Right forelimb (tissue), 1 donor: ENCODE measurements at regions not wholly inside any gene's neighbourhood (a gene's known extent, or its start where the extent isn't known, plus 50 kb on each side); places are given as distances from the start of the nearest gene placed in this dataset.

Experiments
- DNase-seq: peaks from one replicate; pipeline ENCODE4 v3.0.0-alpha.2; 2018

GRCh38 chr14:87879389-87879788 lies 113.6 kb downstream of the GALC start:
- no peak for DNase-seq

GRCh38 chr14:87878959-87879358 lies 114.0 kb downstream of the GALC start:
- no peak for DNase-seq

GRCh38 chr14:87877877-87878276 lies 115.1 kb downstream of the GALC start:
- DNase-seq, result no peak

GRCh38 chr14:87874676-87875075 lies 118.3 kb downstream of the GALC start:
- no peak for DNase-seq

GRCh38 chr14:87873741-87874140 lies 119.2 kb downstream of the GALC start:
- no peak for DNase-seq

GRCh38 chr14:87869619-87870583 lies 123.1 kb downstream of the GALC start:
- no peak for DNase-seq

GRCh38 chr14:87868920-87869319 lies 124.1 kb downstream of the GALC start:
- DNase-seq, result no peak

GRCh38 chr14:87866116-87866515 lies 126.9 kb downstream of the GALC start:
- DNase-seq, result no peak

- no peak for DNase-seq
Observed at GRCh38 chr14:87864356-87865270, 128.4 kb downstream of the GALC start.

GRCh38 chr14:87863047-87863446 lies 129.9 kb downstream of the GALC start:
- no peak for DNase-seq

GRCh38 chr14:87852107-87852506 lies 140.9 kb downstream of the GALC start:
- DNase-seq, result no peak

- no peak for DNase-seq
Observed at GRCh38 chr14:87851190-87851589, 141.8 kb downstream of the GALC start.

- no peak for DNase-seq
Observed at GRCh38 chr14:87847216-87847755, 145.7 kb downstream of the GALC start.

GRCh38 chr14:87840906-87841305 lies 152.1 kb downstream of the GALC start:
- DNase-seq, result no peak

- no peak for DNase-seq
Observed at GRCh38 chr14:87838931-87839330, 154.1 kb downstream of the GALC start.

- DNase-seq, result no peak
Observed at GRCh38 chr14:87837296-87837695, 155.7 kb downstream of the GALC start.

GRCh38 chr14:87834594-87834993 lies 158.4 kb downstream of the GALC start:
- no peak for DNase-seq

GRCh38 chr14:87833026-87833425 lies 160.0 kb downstream of the GALC start:
- DNase-seq, result no peak

GRCh38 chr14:87830443-87831096 lies 162.4 kb downstream of the GALC start:
- no peak for DNase-seq

- DNase-seq, result no peak
Observed at GRCh38 chr14:87829543-87829942, 163.4 kb downstream of the GALC start.

- DNase-seq, result no peak
Observed at GRCh38 chr14:87824266-87824665, 168.7 kb downstream of the GALC start.

- DNase-seq, result no peak
Observed at GRCh38 chr14:87816416-87816815, 176.6 kb downstream of the GALC start.

- DNase-seq, result no peak
Observed at GRCh38 chr14:87815121-87815520, 177.9 kb downstream of the GALC start.
